Keratinocyte (primary cell): ENCODE measurements at regions not wholly inside any gene's neighbourhood (a gene's known extent, or its start where the extent isn't known, plus 50 kb on each side); places are given as distances from the start of the nearest gene placed in this dataset.

Experiments
- EZH2 ChIP-seq: IDR thresholded peaks from one replicate; pipeline ENCODE4 v1.6.1; 2012; ENCODE audit warnings: inconsistent platforms, mild to moderate bottlenecking, low read length, moderate library complexity
- TF ChIP-seq, protein P1 (sequence below), 3 experiments: IDR thresholded peaks in 1 of 3; conservative IDR thresholded peaks in 1 of 3; optimal IDR thresholded peaks in 1 of 3; 2 replicates in 2 of 3; 3 replicates in 1 of 3; pipeline versions ENCODE3 to v1.5.1; 2011; ENCODE audit warnings: low read length in 3 of 3, mild to moderate bottlenecking in 3 of 3, moderate library complexity in 2 of 3, control low read depth in 1 of 3, inconsistent platforms in 1 of 3; ENCODE audit not compliant: insufficient read depth in 2 of 3; ENCODE audit errors: extremely low read depth in 1 of 3

DNA sequence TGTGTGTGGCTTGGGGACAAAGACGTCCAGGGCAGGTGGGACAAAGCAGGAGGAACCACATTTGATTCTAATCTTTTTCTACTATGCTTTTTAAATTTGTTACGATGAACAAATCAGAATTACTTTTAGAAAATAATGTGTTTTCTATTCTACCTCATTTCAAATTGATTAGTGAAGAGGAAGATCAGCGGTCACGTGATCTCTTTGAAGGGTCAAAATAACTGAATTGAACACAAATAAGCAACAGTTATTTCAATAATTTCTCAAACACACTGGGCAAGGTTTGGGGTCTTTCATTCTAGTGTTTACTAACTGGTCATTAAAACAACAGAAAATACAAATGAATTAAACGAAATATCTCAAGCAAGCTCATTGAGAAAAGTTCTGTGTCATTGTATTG lies 773.0 kb upstream of the IGFBP3 start:
- TF ChIP-seq, protein P1, sequence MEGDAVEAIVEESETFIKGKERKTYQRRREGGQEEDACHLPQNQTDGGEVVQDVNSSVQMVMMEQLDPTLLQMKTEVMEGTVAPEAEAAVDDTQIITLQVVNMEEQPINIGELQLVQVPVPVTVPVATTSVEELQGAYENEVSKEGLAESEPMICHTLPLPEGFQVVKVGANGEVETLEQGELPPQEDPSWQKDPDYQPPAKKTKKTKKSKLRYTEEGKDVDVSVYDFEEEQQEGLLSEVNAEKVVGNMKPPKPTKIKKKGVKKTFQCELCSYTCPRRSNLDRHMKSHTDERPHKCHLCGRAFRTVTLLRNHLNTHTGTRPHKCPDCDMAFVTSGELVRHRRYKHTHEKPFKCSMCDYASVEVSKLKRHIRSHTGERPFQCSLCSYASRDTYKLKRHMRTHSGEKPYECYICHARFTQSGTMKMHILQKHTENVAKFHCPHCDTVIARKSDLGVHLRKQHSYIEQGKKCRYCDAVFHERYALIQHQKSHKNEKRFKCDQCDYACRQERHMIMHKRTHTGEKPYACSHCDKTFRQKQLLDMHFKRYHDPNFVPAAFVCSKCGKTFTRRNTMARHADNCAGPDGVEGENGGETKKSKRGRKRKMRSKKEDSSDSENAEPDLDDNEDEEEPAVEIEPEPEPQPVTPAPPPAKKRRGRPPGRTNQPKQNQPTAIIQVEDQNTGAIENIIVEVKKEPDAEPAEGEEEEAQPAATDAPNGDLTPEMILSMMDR (optimal IDR thresholded peaks at IDR 0.05 in 1 of 3, IDR thresholded peaks at IDR 0.05 in 1 of 3, conservative IDR thresholded peaks at IDR 0.05 in 1 of 3; ENCODE audit: extremely low read depth in 1 of 3, insufficient read depth in 2 of 3, low read length in 3 of 3), result no peak
- TF ChIP-seq EZH2, result no peak
